Neuronal stem cell (in vitro differentiated cells): ENCODE measurements at regions not wholly inside any gene's neighbourhood (a gene's known extent, or its start where the extent isn't known, plus 50 kb on each side); places are given as distances from the start of the nearest gene placed in this dataset.

Experiments used
- DNase-seq: peaks from one replicate; pipeline ENCODE4 v3.0.0-alpha.2; 2013; ENCODE audit warnings: low spot score
- H2AFZ ChIP-seq: one replicate; pipeline ENCODE4 v1.6.1; 2013; ENCODE audit warnings: mild to moderate bottlenecking, low read length, inconsistent platforms
- H2AK5ac ChIP-seq: 2 replicates; pipeline ENCODE4 v1.6.1; 2013; ENCODE audit warnings: low read depth, mild to moderate bottlenecking, inconsistent platforms, low read length, moderate library complexity, mixed read lengths
- H2BK120ac ChIP-seq: 2 replicates; pipeline ENCODE4 v1.6.1; 2013; ENCODE audit warnings: low read depth, mild to moderate bottlenecking, inconsistent platforms, low read length, moderate library complexity, mixed read lengths
- H2BK12ac ChIP-seq: one replicate; pipeline ENCODE4 v1.6.1; 2013; ENCODE audit warnings: low read length, inconsistent platforms
- H2BK15ac ChIP-seq: 2 replicates; pipeline ENCODE4 v1.6.1; 2013; ENCODE audit warnings: mild to moderate bottlenecking, low read length, inconsistent platforms, mixed read lengths
- H2BK5ac ChIP-seq: one replicate; pipeline ENCODE4 v1.6.1; 2013; ENCODE audit warnings: inconsistent platforms, mild to moderate bottlenecking, low read length, moderate library complexity
- H3K14ac ChIP-seq: one replicate; pipeline ENCODE4 v1.6.1; 2013; ENCODE audit warnings: low read length, inconsistent platforms
- H3K18ac ChIP-seq: 2 replicates; pipeline ENCODE4 v1.6.1; 2013; ENCODE audit warnings: low read length, inconsistent platforms
- H3K23ac ChIP-seq: 2 replicates; pipeline ENCODE4 v1.6.1; 2013; ENCODE audit warnings: low read depth, mild to moderate bottlenecking, mixed read lengths, low read length, inconsistent platforms; ENCODE audit not compliant: poor library complexity
- H3K27ac ChIP-seq: replicated peaks from 3 replicates; pipeline ENCODE4 v1.5.1; 2013; ENCODE audit warnings: low read length, inconsistent platforms
- H3K27me3 ChIP-seq, 3 experiments: 2 replicates each; pipeline ENCODE4 v1.6.1; 2013; ENCODE audit warnings: low read length in 3 of 3, mild to moderate bottlenecking in 2 of 3, inconsistent platforms in 1 of 3, low read depth in 1 of 3, mixed read lengths in 1 of 3, moderate library complexity in 1 of 3; ENCODE audit not compliant: control insufficient read depth in 3 of 3, insufficient read depth in 3 of 3
- H3K36me3 ChIP-seq, 2 donors: replicated peaks in 1 of 2; 2 replicates each; pipeline ENCODE4 v1.6.1; 2013; ENCODE audit warnings: low read length in 2 of 2; ENCODE audit not compliant: control insufficient read depth in 2 of 2, insufficient read depth in 2 of 2
- H3K4ac ChIP-seq: 2 replicates; pipeline ENCODE4 v1.6.1; 2013; ENCODE audit warnings: inconsistent platforms, mild to moderate bottlenecking, low read length, moderate library complexity
- H3K4me1 ChIP-seq, 2 donors: 1 replicate in 1 of 2; 2 replicates in 1 of 2; pipeline ENCODE4 v1.6.1; 2013; ENCODE audit warnings: low read length in 2 of 2, low read depth in 1 of 2; ENCODE audit not compliant: control insufficient read depth in 2 of 2, insufficient read depth in 1 of 2
- H3K4me2 ChIP-seq: one replicate; pipeline ENCODE4 v1.6.1; 2013; ENCODE audit warnings: mild to moderate bottlenecking, low read length, inconsistent platforms; ENCODE audit not compliant: insufficient read depth, poor library complexity, severe bottlenecking
- H3K4me3 ChIP-seq, 2 donors: 2 replicates each; pipeline ENCODE4 v1.5.1; 2013; ENCODE audit warnings: low read length in 2 of 2, mild to moderate bottlenecking in 2 of 2, inconsistent platforms in 1 of 2, moderate library complexity in 1 of 2
- H3K79me1 ChIP-seq: one replicate; pipeline ENCODE4 v1.6.1; 2013; ENCODE audit warnings: low read depth, mild to moderate bottlenecking, inconsistent platforms, low read length, moderate library complexity
- H3K9ac ChIP-seq: one replicate; pipeline ENCODE4 v1.6.1; 2013; ENCODE audit warnings: mild to moderate bottlenecking, low read depth, low read length, inconsistent platforms; ENCODE audit not compliant: poor library complexity
- H3K9me3 ChIP-seq, 2 donors: replicated peaks in 1 of 2; 2 replicates each; pipeline versions ENCODE3 to v1.6.1; 2013; ENCODE audit warnings: low read length in 2 of 2, mild to moderate bottlenecking in 2 of 2, inconsistent platforms in 1 of 2, low read depth in 1 of 2, mixed read lengths in 1 of 2, moderate library complexity in 1 of 2; ENCODE audit not compliant: control insufficient read depth in 2 of 2, insufficient read depth in 1 of 2
- H4K8ac ChIP-seq: one replicate; pipeline ENCODE4 v1.6.1; 2013; ENCODE audit warnings: low read depth, mild to moderate bottlenecking, inconsistent platforms, low read length, moderate library complexity
- H4K91ac ChIP-seq: one replicate; pipeline ENCODE4 v1.6.1; 2013; ENCODE audit warnings: low read length, low read depth, mild to moderate bottlenecking, inconsistent platforms; ENCODE audit not compliant: poor library complexity
- WGBS, 2 donors: extraction: QIAGEN DNeasy Blood & Tissue Kit; methylation state at CpG; one replicate each; pipeline ENCODE4 v1.1.7; 2013; ENCODE audit warnings: missing lambda C conversion rate in 2 of 2, mixed read lengths in 1 of 2; ENCODE audit not compliant: insufficient read length in 2 of 2, insufficient replicate concordance in 1 of 2; ENCODE audit errors: extremely low coverage in 2 of 2; 5-methylcytosine and 5-hydroxymethylcytosine counted together

GRCh38 chr3:30142946-30143345 lies 463.5 kb upstream of the TGFBR2 start:
- no peak overlapping the region for H2AK5ac ChIP-seq
- no peaks in the 10 kb centered on the region for H3K36me3 ChIP-seq
- H3K18ac ChIP-seq: no peak overlapping the region
- H3K79me1 ChIP-seq: no peaks in the 10 kb centered on the region
- H3K9ac ChIP-seq: no peak overlapping the region
- no peak overlapping the region for H3K4me2 ChIP-seq
- H3K27ac ChIP-seq: no peak overlapping the region
- H3K14ac ChIP-seq: no peak overlapping the region
- H2BK120ac ChIP-seq: no peak overlapping the region
- no peaks in the 10 kb centered on the region for H3K9me3 ChIP-seq
- no peak for DNase-seq
- no peak overlapping the region for H2BK15ac ChIP-seq
- no peak overlapping the region for H4K91ac ChIP-seq
- no peak overlapping the region for H3K4ac ChIP-seq
- H2BK5ac ChIP-seq: no peak overlapping the region
- peaks cover 0 to 3% of the 10 kb centered on the region in 2 donors for H3K4me1 ChIP-seq
- H2AFZ ChIP-seq: no peak overlapping the region
- no peaks in the 10 kb centered on the region for H3K27me3 ChIP-seq
- H3K4me3 ChIP-seq: no peak overlapping the region
- H2BK12ac ChIP-seq: no peak overlapping the region
- no peak overlapping the region for H4K8ac ChIP-seq
- H3K23ac ChIP-seq: no peak overlapping the region

- Histone ChIP-seq H3K23ac (no peak overlapping the region), H3K4me3 (no peak overlapping the region), H2BK15ac (no peak overlapping the region), H4K8ac (no peak overlapping the region), H3K27ac (no peak overlapping the region), H3K4ac (no peak overlapping the region), H3K4me2 (no peak overlapping the region), H3K14ac (no peak overlapping the region), H3K27me3 (no peaks in the 10 kb centered on the region), H3K9ac (no peak overlapping the region), H4K91ac (no peak overlapping the region), H3K4me1 (peaks cover 0 to 3% of the 10 kb centered on the region in 2 donors), H2BK12ac (no peak overlapping the region), H2AFZ (no peak overlapping the region), H3K9me3 (peaks cover 0 to 2% of the 10 kb centered on the region in 2 donors), H2BK120ac (no peak overlapping the region), H3K36me3 (peaks cover 0 to 1% of the 10 kb centered on the region in 2 donors), H2BK5ac (no peak overlapping the region), H3K18ac (no peak overlapping the region), H2AK5ac (no peak overlapping the region), H3K79me1 (no peaks in the 10 kb centered on the region)
- no peak for DNase-seq
Measured at GRCh38 chr3:30145281-30145680, 461.1 kb upstream of the TGFBR2 start.

GRCh38 chr3:30146978-30147377 lies 459.4 kb upstream of the TGFBR2 start:
- no peak overlapping the region for H2BK12ac ChIP-seq
- H3K36me3 ChIP-seq: peaks cover 0 to 1% of the 10 kb centered on the region in 2 donors
- H3K9me3 ChIP-seq: peaks cover 0 to 2% of the 10 kb centered on the region in 2 donors
- no peaks in the 10 kb centered on the region for H3K27me3 ChIP-seq
- no peak overlapping the region for H3K4me2 ChIP-seq
- H4K8ac ChIP-seq: no peak overlapping the region
- H2BK15ac ChIP-seq: no peak overlapping the region
- H3K4me1 ChIP-seq: peaks cover 0 to 3% of the 10 kb centered on the region in 2 donors
- no peak overlapping the region for H3K14ac ChIP-seq
- H3K4ac ChIP-seq: no peak overlapping the region
- no peak overlapping the region for H2BK5ac ChIP-seq
- H3K27ac ChIP-seq: no peak overlapping the region
- H3K4me3 ChIP-seq: no peak overlapping the region
- no peak overlapping the region for H2AK5ac ChIP-seq
- no peak overlapping the region for H2AFZ ChIP-seq
- H3K9ac ChIP-seq: no peak overlapping the region
- no peak overlapping the region for H3K18ac ChIP-seq
- no peak overlapping the region for H4K91ac ChIP-seq
- DNase-seq: peak; percentile 1
- H3K79me1 ChIP-seq: no peaks in the 10 kb centered on the region
- no peak overlapping the region for H2BK120ac ChIP-seq
- no peak overlapping the region for H3K23ac ChIP-seq

GRCh38 chr3:30154853-30155252 lies 451.5 kb upstream of the TGFBR2 start:
- no peak overlapping the region for H2BK120ac ChIP-seq
- no peak overlapping the region for H2BK15ac ChIP-seq
- WGBS, 2 donors: no CpG with 5 or more reads among the region's 2 CpGs

More at GRCh38 chr3:30154853-30155252, 451.5 kb upstream of the TGFBR2 start:
- Histone ChIP-seq H2AK5ac (no peak overlapping the region), H3K18ac (no peak overlapping the region), H2BK5ac (no peak overlapping the region), H4K8ac (no peak overlapping the region), H3K23ac (no peak overlapping the region), H3K36me3 (no peaks in the 10 kb centered on the region), H3K4me3 (no peak overlapping the region), H3K4me1 (no peaks in the 10 kb centered on the region), H2BK12ac (no peak overlapping the region), H3K14ac (no peak overlapping the region), H3K4ac (no peak overlapping the region), H3K27ac (no peak overlapping the region), H3K79me1 (no peaks in the 10 kb centered on the region), H3K4me2 (no peak overlapping the region), H3K9ac (no peak overlapping the region), H3K27me3 (no peaks in the 10 kb centered on the region), H4K91ac (no peak overlapping the region), H2AFZ (no peak overlapping the region), H3K9me3 (no peaks in the 10 kb centered on the region)
- no peak for DNase-seq
